HepG2 (cell line): ENCODE measurements at regions not wholly inside any gene's neighbourhood (a gene's known extent, or its start where the extent isn't known, plus 50 kb on each side); places are given as distances from the start of the nearest gene placed in this dataset.
"Not testable (repeated sequence)": the region's sequence is repeated elsewhere in the genome, so short reads cannot be mapped to it uniquely, and the experiment has no call there.

ENCODE experiments used
- ATAC-seq: fragments of 200-7000 bp; cut with Tn5 transposase; 3 replicates; pipeline ENCODE4 v1.9.1; 2020; ENCODE audit warnings: mild to moderate bottlenecking, moderate library complexity
- BruUV-seq: library from RNA; stranded (reverse); fragments of 400-500 nt; replicated peaks from 2 replicates; lab custom pipeline; 2021; lab: Mats Ljungman, UMichigan
- CTCF ChIA-PET: fragments of 300-600 bp; formaldehyde crosslinking; extraction: SDS; loops from one replicate; lab custom pipeline; 2021; ENCODE audit warnings: low total read pairs, inconsistent platforms, low intra/inter-chr PET ratio; lab: Yijun Ruan, JAX
- POLR2A ChIA-PET: fragments of 350-600 bp; sonication (Branson Sonifier 250); formaldehyde crosslinking; loops from one replicate; lab custom pipeline; 2020; ENCODE audit warnings: antibody characterized with exemption, inconsistent platforms; lab: Yijun Ruan, JAX
- DNase-seq: peaks from one replicate; pipeline ENCODE4 v3.0.0-alpha.2; 2015; ENCODE audit warnings: low spot score
- FAIRE-seq: peaks from 3 replicates; lab custom pipeline; 2011; peaks lifted over from hg19 to GRCh38; lab: Jason Lieb, UNC
- H2AFZ ChIP-seq: one replicate; pipeline ENCODE4 v1.6.1; 2011; ENCODE audit warnings: low read length, inconsistent platforms
- H3K27ac ChIP-seq: fragments of 300-600 bp; 3 replicates; pipeline ENCODE4 v1.8.0; 2011; ENCODE audit warnings: mixed run types, mild to moderate bottlenecking, mixed read lengths, low read length, inconsistent platforms; ENCODE audit not compliant: insufficient read depth; ENCODE audit errors: extremely low read length
- H3K27me3 ChIP-seq, 2 experiments: fragments of 200-600 bp in 1 of 2; 2 replicates in 1 of 2; 3 replicates in 1 of 2; pipeline versions ENCODE4 v1.6.0 to v1.8.0; 2011; ENCODE audit warnings: low read length in 2 of 2, mild to moderate bottlenecking in 2 of 2, moderate library complexity in 2 of 2, inconsistent platforms in 1 of 2; ENCODE audit not compliant: insufficient read depth in 2 of 2, control insufficient read depth in 1 of 2
- H3K36me3 ChIP-seq, 2 experiments: fragments of 200-600 bp in 1 of 2; replicated peaks in 1 of 2; 2 replicates in 1 of 2; 3 replicates in 1 of 2; pipeline versions ENCODE4 v1.5.1 to v1.8.0; 2011; ENCODE audit warnings: low read length in 2 of 2, inconsistent platforms in 1 of 2; ENCODE audit not compliant: insufficient read depth in 2 of 2, control insufficient read depth in 1 of 2
- H3K4me1 ChIP-seq: 2 replicates; pipeline ENCODE4 v1.5.1; 2012; ENCODE audit warnings: low read length, inconsistent platforms; ENCODE audit not compliant: insufficient read depth
- H3K4me2 ChIP-seq: 2 replicates; pipeline ENCODE4 v1.6.0; 2011; ENCODE audit warnings: low read depth, low read length, inconsistent platforms
- H3K4me3 ChIP-seq, 3 experiments: fragments of 200-600 bp in 1 of 3; sonication (generic), shearing (Covaris generic) in 1 of 3; replicated peaks in 1 of 3; 2 replicates each; pipeline ENCODE4 v1.5.1; 2011 to 2016; ENCODE audit warnings: low read length in 3 of 3, inconsistent platforms in 2 of 3, low read depth in 2 of 3, mild to moderate bottlenecking in 2 of 3, control low read depth in 1 of 3, mixed read lengths in 1 of 3; ENCODE audit not compliant: insufficient read depth in 1 of 3
- H3K79me2 ChIP-seq: one replicate; pipeline ENCODE4 v1.6.1; 2011; ENCODE audit warnings: low read length, inconsistent platforms; ENCODE audit not compliant: insufficient read depth
- H3K9ac ChIP-seq: 2 replicates; pipeline ENCODE4 v1.6.0; 2011; ENCODE audit warnings: mild to moderate bottlenecking, low read depth, low read length, inconsistent platforms; ENCODE audit not compliant: insufficient read depth
- H3K9me3 ChIP-seq: 2 replicates; pipeline ENCODE4 v1.5.1; 2012; ENCODE audit warnings: mild to moderate bottlenecking, low read length
- H4K20me1 ChIP-seq: 2 replicates; pipeline ENCODE4 v1.6.0; 2011; ENCODE audit warnings: inconsistent platforms, mild to moderate bottlenecking, low read length, moderate library complexity; ENCODE audit not compliant: insufficient read depth
- RAD51 ChIP-seq: fragments of 450-650 bp; IDR thresholded peaks from 2 replicates; pipeline ENCODE4 v1.6.1; 2016; ENCODE audit warnings: borderline replicate concordance
- REL ChIP-seq: sonication (generic); formaldehyde crosslinking; conservative IDR thresholded peaks from 2 replicates; pipeline ENCODE4 v1.8.0; 2022; ENCODE audit warnings: mild to moderate bottlenecking, missing genetic modification reagents, moderate library complexity
- SIX1 ChIP-seq: sonication (generic); formaldehyde crosslinking; IDR thresholded peaks from 2 replicates; pipeline ENCODE4 v1.4.0; 2020; ENCODE audit warnings: missing genetic modification reagents, borderline replicate concordance
- ZNF33B ChIP-seq: sonication (generic); formaldehyde crosslinking; IDR thresholded peaks from 2 replicates; pipeline ENCODE4 v1.5.1; 2020; ENCODE audit warnings: mild to moderate bottlenecking, missing genetic modification reagents
- WGBS: methylation state at CpG from one replicate; pipeline ENCODE4 v1.1.6; 2017; ENCODE audit warnings: low lambda C conversion rate; 5-methylcytosine and 5-hydroxymethylcytosine counted together
- in situ Hi-C: cut with HindIII; loops from 2 replicates; pipeline ENCODE4 v1.10.0; 2017; ENCODE audit warnings: low pct_unique_long_range_greater_than_20kb; ENCODE audit not compliant: extremely low pct_ligation_motif_present
- intact Hi-C: fragments of 100-400 bp; cut with micrococcal nuclease; formaldehyde crosslinking; loops from one replicate; pipeline ENCODE4 v1.10.0; 2022; ENCODE audit not compliant: unreplicated experiment
- TF ChIP-seq, protein P1 (sequence below): IDR thresholded peaks from 2 replicates; pipeline ENCODE4 v1.6.1; 2018; ENCODE audit warnings: missing genetic modification reagents, mild to moderate bottlenecking, missing compliant biosample characterization
- TF ChIP-seq, protein P2 (sequence below): sonication (generic); formaldehyde crosslinking; IDR thresholded peaks from 2 replicates; pipeline ENCODE4 v1.4.0; 2020; ENCODE audit warnings: missing genetic modification reagents

DNA sequence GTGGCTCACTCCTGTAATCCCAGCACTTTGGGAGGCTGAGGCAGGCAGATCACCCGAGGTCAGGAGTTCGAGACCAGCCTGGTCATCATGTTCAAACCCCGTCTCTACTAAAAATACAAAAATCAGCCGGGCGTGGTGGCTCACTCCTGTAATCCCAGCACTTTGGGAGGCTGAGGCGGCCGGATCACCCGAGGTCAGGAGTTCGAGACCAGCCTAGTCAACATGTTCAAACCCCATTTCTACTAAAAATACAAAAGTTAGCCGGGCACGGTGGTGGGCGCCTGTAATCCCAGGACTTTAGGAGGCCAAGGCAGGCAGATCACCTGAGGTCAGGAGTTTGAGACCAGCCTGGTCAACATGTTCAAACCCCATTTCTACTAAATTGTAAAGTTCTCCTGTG lies 97.0 kb downstream of the CRLF2 start:
- H3K9ac ChIP-seq, H3K79me2 ChIP-seq, DNase-seq, FAIRE-seq, H3K4me2 ChIP-seq, CTCF ChIA-PET, ATAC-seq, POLR2A ChIA-PET, H3K27ac ChIP-seq, H3K9me3 ChIP-seq, in situ Hi-C loops, H3K27me3 ChIP-seq, intact Hi-C loops, H2AFZ ChIP-seq, H3K4me1 ChIP-seq, BruUV-seq, H4K20me1 ChIP-seq, H3K4me3 ChIP-seq, H3K36me3 ChIP-seq: not testable (repeated sequence)
- WGBS = 33% methylated on average over 9 of the region's 12 CpGs

DNA sequence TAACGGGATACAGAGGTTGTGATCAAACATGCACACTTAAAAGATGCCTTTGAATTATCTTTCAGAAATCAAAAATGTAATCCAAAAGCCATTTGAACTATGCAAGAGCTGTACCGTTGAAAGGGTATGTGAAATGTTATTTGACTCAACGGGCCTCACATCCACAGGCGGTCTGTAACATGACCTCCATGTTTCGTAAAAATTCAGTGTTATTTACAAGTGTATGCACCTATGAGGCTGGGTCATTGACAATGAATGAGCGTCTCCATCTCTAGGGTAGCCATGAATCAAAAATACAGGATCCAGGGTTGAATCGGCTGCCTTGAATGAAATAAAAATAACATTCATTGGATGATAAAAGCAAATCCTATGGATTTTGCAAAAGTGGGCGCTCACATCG lies 100.1 kb downstream of the CRLF2 start:
- TF ChIP-seq RAD51 (no peak), REL (CRISPR knock-in tag) (no peak), SIX1 (no peak), ZNF33B (CRISPR knock-in tag) (no peak)
- TF ChIP-seq, protein P1, sequence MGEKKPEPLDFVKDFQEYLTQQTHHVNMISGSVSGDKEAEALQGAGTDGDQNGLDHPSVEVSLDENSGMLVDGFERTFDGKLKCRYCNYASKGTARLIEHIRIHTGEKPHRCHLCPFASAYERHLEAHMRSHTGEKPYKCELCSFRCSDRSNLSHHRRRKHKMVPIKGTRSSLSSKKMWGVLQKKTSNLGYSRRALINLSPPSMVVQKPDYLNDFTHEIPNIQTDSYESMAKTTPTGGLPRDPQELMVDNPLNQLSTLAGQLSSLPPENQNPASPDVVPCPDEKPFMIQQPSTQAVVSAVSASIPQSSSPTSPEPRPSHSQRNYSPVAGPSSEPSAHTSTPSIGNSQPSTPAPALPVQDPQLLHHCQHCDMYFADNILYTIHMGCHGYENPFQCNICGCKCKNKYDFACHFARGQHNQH (CRISPR knock-in tag) = no peak
- TF ChIP-seq, protein P2, sequence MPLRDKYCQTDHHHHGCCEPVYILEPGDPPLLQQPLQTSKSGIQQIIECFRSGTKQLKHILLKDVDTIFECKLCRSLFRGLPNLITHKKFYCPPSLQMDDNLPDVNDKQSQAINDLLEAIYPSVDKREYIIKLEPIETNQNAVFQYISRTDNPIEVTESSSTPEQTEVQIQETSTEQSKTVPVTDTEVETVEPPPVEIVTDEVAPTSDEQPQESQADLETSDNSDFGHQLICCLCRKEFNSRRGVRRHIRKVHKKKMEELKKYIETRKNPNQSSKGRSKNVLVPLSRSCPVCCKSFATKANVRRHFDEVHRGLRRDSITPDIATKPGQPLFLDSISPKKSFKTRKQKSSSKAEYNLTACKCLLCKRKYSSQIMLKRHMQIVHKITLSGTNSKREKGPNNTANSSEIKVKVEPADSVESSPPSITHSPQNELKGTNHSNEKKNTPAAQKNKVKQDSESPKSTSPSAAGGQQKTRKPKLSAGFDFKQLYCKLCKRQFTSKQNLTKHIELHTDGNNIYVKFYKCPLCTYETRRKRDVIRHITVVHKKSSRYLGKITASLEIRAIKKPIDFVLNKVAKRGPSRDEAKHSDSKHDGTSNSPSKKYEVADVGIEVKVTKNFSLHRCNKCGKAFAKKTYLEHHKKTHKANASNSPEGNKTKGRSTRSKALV (CRISPR knock-in tag) = no peak
- in situ Hi-C loops = no loop called here
- BruUV-seq = no TSS peak
- intact Hi-C loops = no loop called here
- FAIRE-seq (no peak), ATAC-seq (no peak), DNase-seq (no peak)
- no peak overlapping the region for H3K27ac ChIP-seq
- H3K9me3 ChIP-seq = no peaks in the 10 kb centered on the region
- no peak overlapping the region for H3K4me3 ChIP-seq
- WGBS = 22% methylated on average over 9 of the region's 9 CpGs
- H3K36me3 ChIP-seq = no peaks in the 10 kb centered on the region
- POLR2A ChIA-PET = no interaction called here
- no peaks in the 10 kb centered on the region; a peak in 2 of 5 replicates for H3K27me3 ChIP-seq
- no peak overlapping the region for H2AFZ ChIP-seq
- H3K9ac ChIP-seq = no peak overlapping the region
- CTCF ChIA-PET = no interaction called here
- no peaks in the 10 kb centered on the region for H3K79me2 ChIP-seq
- no peaks in the 10 kb centered on the region for H3K4me1 ChIP-seq
- no peaks in the 10 kb centered on the region for H4K20me1 ChIP-seq
- no peak overlapping the region for H3K4me2 ChIP-seq
